CD4-positive, alpha-beta T cell treated with Interleukin-4 for 1 hour (primary cell): ENCODE measurements at regions not wholly inside any gene's neighbourhood (a gene's known extent, or its start where the extent isn't known, plus 50 kb on each side); places are given as distances from the start of the nearest gene placed in this dataset.

ENCODE experiments used
- DNase-seq, 2 donors: peaks; one replicate each; pipeline ENCODE4 v3.0.0-alpha.2; 2020 to 2022

DNA sequence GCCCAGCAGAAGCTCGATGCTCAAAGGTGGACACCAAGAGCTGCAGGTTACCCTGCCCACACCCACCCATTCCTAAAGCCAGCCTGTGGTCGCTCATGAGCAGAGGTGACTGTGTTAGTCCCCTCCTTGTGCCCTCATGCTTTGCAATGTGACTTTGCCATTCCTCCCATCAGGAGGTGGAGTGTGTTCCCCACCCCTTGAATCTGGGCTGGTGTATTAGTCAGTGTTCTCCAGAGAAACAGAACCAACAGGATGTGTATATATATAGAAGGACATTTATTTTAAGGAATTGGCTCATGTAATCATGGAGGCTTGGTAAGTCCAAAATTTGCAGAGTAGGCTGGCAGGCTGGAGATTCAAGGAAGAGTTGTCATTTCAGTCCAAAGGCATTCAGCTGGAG is 54.4 kb upstream of the RNF24 start:
- no peak for DNase-seq

DNA sequence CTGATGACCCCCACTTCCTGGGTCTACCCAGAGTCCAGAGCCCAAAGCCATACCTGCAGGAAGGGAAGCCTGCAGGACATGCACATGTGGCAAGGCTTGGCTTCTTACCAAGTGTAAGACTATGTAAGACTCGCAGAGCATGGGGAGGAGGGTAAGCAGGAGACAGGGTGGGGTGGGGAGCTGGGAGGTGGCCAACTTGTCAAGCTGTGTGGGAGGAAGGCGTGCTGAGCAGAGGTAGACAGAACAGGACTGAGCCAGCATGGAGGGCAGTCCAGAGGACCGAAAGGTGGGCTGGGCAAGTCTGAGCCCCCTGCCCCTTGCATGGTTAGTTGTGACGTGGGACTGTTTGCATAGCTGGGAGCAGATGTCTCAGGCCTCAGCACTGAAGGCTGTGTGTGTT is 53.4 kb upstream of the RNF24 start:
- no peak for DNase-seq

GRCh38 chr20:4067600-4068261 is 52.4 kb upstream of the RNF24 start:
- DNase-seq: no peak

GRCh38 chr20:4066551-4066950 is 51.2 kb upstream of the RNF24 start:
- no peak for DNase-seq

DNA sequence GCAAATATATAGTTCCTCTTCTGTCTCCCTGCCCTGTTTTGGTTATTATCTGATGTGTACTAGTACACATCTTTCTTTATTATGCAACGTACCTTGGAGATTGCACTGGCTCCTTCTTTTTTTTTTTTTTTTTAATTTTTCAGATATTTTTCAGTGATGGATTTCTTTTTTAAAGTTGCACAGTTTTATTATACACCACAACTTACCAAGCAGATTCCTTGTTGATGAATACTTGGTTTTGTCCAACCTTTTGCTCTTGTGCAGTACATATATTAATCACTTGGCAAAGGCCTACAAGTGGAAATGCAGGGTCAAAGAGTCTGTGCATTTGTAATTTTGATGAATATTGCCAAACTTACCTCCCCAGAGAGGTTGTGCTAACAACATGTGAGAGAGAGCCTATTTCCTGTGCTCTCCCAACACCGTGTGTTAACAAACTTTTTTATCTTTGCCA is 50.1 kb upstream of the RNF24 start:
- DNase-seq: no peak
